Pancreas (tissue), 10 donors: ENCODE measurements at regions not wholly inside any gene's neighbourhood (a gene's known extent, or its start where the extent isn't known, plus 50 kb on each side); places are given as distances from the start of the nearest gene placed in this dataset.

ENCODE experiments used
- ATAC-seq, 4 donors: fragments of 200-7000 bp; cut with Tn5 transposase; one replicate each; pipeline versions ENCODE4 v1.8.0 to v1.9.1; 2020; ENCODE audit warnings: mild to moderate bottlenecking in 4 of 4, moderate library complexity in 4 of 4
- DNase-seq, 6 donors: peaks; one replicate each; pipeline ENCODE4 v3.0.0-alpha.2; 2020
- FAIRE-seq: peaks from 2 replicates; lab custom pipeline; 2012; peaks lifted over from hg19 to GRCh38; lab: Jason Lieb, UNC
- H3K27ac ChIP-seq, 4 donors: fragments of 200-600 bp; sonication (generic); 1 replicate in 3 of 4; 2 replicates in 1 of 4; pipeline versions ENCODE4 v1.5.0 to v1.8.0; 2020
- H3K27me3 ChIP-seq, 4 donors: fragments of 200-600 bp; one replicate each; pipeline ENCODE4 v1.8.0; 2021
- H3K36me3 ChIP-seq, 3 donors: fragments of 200-600 bp; sonication (generic) in 1 of 3; one replicate each; pipeline versions ENCODE4 v1.5.0 to v1.8.0; 2020 to 2021
- H3K4me1 ChIP-seq, 3 donors: fragments of 200-600 bp; one replicate each; pipeline ENCODE4 v1.8.0; 2021
- H3K4me3 ChIP-seq, 4 donors: fragments of 200-600 bp; sonication (generic) in 2 of 4; one replicate each; pipeline versions ENCODE4 v1.5.0 to v1.8.0; 2020 to 2021
- H3K9me3 ChIP-seq, 4 donors: fragments of 200-600 bp; one replicate each; pipeline ENCODE4 v1.8.0; 2021
- CTCF ChIP-seq, 4 donors: fragments of 200-600 bp; sonication (generic) in 3 of 4; IDR thresholded peaks; one replicate each; pipeline versions ENCODE4 v1.5.0 to v1.8.0; 2021; ENCODE audit warnings: antibody characterized with exemption in 4 of 4
- WGBS, 2 donors: extraction: QIAGEN DNeasy Blood & Tissue Kit; methylation state at CpG; one replicate each; pipeline ENCODE4 v1.1.7; 2013; 5-methylcytosine and 5-hydroxymethylcytosine counted together
- intact Hi-C, 3 donors: fragments of 100-400 bp; cut with DNase I; formaldehyde crosslinking; loops; one replicate each; pipeline versions ENCODE4 v1.11.1 to v1.14.2; 2022
- donor health status: healthy with polysubstance abuse.
- donor health status: DM: no; HTN: no; CAD: no; lungs with moderate emphysema.
- donor health status: DM: no; HTN: no; CAD: no.
- donor health status: control.
- donor health status: control.
- donor health status: Bipolar disorder and iron deficiency.
- donor health status: DM: yes; HTN: yes; CAD: no.
- donor health status: DM: no; HTN: no; CAD: no.
- donor health status: DM: no; HTN: no; CAD: no.
- donor health status: DM: yes; HTN: yes; CAD: no.

GRCh38 chr5:116669261-116670031 lies 94.8 kb upstream of the SEMA6A start:
- H3K27ac ChIP-seq: peak overlapping the region in 3 of 4 donors; percentile 20 to 38 (median 37)
- intact Hi-C loops: no loop called here
- no peaks in the 10 kb centered on the region for H3K9me3 ChIP-seq
- FAIRE-seq (no peak), DNase-seq (no peak), ATAC-seq (peak in 3 of 4 donors; percentile 40 to 49 (median 45))
- H3K4me1 ChIP-seq: peaks cover 0 to 12% (median 0%) of the 10 kb centered on the region in 3 donors
- H3K36me3 ChIP-seq: no peaks in the 10 kb centered on the region
- no peak overlapping the region for H3K4me3 ChIP-seq
- 64 to 78% methylated on average over 4 of the region's 4 CpGs for WGBS, 2 donors
- H3K27me3 ChIP-seq: no peaks in the 10 kb centered on the region
- no peak for TF ChIP-seq CTCF (IDR thresholded peaks at IDR 0.05)

- Histone ChIP-seq H3K27me3 (no peaks in the 10 kb centered on the region), H3K27ac (no peak overlapping the region), H3K9me3 (no peaks in the 10 kb centered on the region), H3K36me3 (no peaks in the 10 kb centered on the region), H3K4me3 (no peak overlapping the region), H3K4me1 (peaks cover 0 to 8% (median 0%) of the 10 kb centered on the region in 3 donors)
- no peak for DNase-seq
- TF ChIP-seq CTCF (IDR thresholded peaks at IDR 0.05): no peak
- intact Hi-C loops: no loop called here
- no peak for ATAC-seq
- 27 to 34% methylated on average over 1 of the region's 1 CpG for WGBS, 2 donors
- no peak for FAIRE-seq
These were observed 93.8 kb upstream of the SEMA6A start for GRCh38 chr5:116668390-116668789.

- FAIRE-seq: no peak
- intact Hi-C loops: no loop called here
- no peaks in the 10 kb centered on the region for H3K9me3 ChIP-seq
- no peaks in the 10 kb centered on the region for H3K27me3 ChIP-seq
- H3K4me1 ChIP-seq: peaks cover 0 to 8% (median 0%) of the 10 kb centered on the region in 3 donors
- no peak overlapping the region for H3K4me3 ChIP-seq
- WGBS, 2 donors: 41 to 48% methylated on average over 3 of the region's 3 CpGs
- H3K36me3 ChIP-seq: no peaks in the 10 kb centered on the region
- no peak for TF ChIP-seq CTCF (IDR thresholded peaks at IDR 0.05)
- DNase-seq: no peak
- ATAC-seq: no peak
- no peak overlapping the region for H3K27ac ChIP-seq
These were observed 92.3 kb upstream of the SEMA6A start for GRCh38 chr5:116666901-116667300.

- H3K36me3 ChIP-seq: no peaks in the 10 kb centered on the region
- H3K4me1 ChIP-seq: peaks cover 0 to 8% (median 0%) of the 10 kb centered on the region in 3 donors
- H3K27ac ChIP-seq: no peak overlapping the region
- 65 to 72% methylated on average over 5 of the region's 5 CpGs for WGBS, 2 donors
- no peak for DNase-seq
- no peaks in the 10 kb centered on the region for H3K9me3 ChIP-seq
- intact Hi-C loops: no loop called here
- H3K27me3 ChIP-seq: no peaks in the 10 kb centered on the region
- H3K4me3 ChIP-seq: no peak overlapping the region
- no peak for TF ChIP-seq CTCF (IDR thresholded peaks at IDR 0.05)
- FAIRE-seq: no peak
- no peak for ATAC-seq
These were observed 90.4 kb upstream of the SEMA6A start for GRCh38 chr5:116664988-116665387.

- intact Hi-C loops: no loop called here
- ATAC-seq: no peak
- no peak for FAIRE-seq
These were observed 88.5 kb upstream of the SEMA6A start for GRCh38 chr5:116663081-116663480.

More at GRCh38 chr5:116663081-116663480, 88.5 kb upstream of the SEMA6A start:
- Histone ChIP-seq H3K27me3 (no peaks in the 10 kb centered on the region), H3K9me3 (no peaks in the 10 kb centered on the region), H3K4me3 (no peak overlapping the region), H3K36me3 (no peaks in the 10 kb centered on the region), H3K27ac (no peak overlapping the region), H3K4me1 (no peaks in the 10 kb centered on the region)
- no peak for DNase-seq
- WGBS, 2 donors: 44 to 54% methylated on average over 1 of the region's 1 CpG
- TF ChIP-seq CTCF (IDR thresholded peaks at IDR 0.05): no peak
